NOMO-1 treated with dmso at 0.1 percent for 144 hours (cell line): ENCODE measurements at regions not wholly inside any gene's neighbourhood (a gene's known extent, or its start where the extent isn't known, plus 50 kb on each side); places are given as distances from the start of the nearest gene placed in this dataset.
"Not testable (repeated sequence)": the region's sequence is repeated elsewhere in the genome, so short reads cannot be mapped to it uniquely, and the experiment has no call there.

Experiments used
- DNase-seq: peaks from one replicate; lab custom pipeline; 2025; ENCODE audit not compliant: unreplicated experiment; lab: John Stamatoyannopoulos, UW

DNA sequence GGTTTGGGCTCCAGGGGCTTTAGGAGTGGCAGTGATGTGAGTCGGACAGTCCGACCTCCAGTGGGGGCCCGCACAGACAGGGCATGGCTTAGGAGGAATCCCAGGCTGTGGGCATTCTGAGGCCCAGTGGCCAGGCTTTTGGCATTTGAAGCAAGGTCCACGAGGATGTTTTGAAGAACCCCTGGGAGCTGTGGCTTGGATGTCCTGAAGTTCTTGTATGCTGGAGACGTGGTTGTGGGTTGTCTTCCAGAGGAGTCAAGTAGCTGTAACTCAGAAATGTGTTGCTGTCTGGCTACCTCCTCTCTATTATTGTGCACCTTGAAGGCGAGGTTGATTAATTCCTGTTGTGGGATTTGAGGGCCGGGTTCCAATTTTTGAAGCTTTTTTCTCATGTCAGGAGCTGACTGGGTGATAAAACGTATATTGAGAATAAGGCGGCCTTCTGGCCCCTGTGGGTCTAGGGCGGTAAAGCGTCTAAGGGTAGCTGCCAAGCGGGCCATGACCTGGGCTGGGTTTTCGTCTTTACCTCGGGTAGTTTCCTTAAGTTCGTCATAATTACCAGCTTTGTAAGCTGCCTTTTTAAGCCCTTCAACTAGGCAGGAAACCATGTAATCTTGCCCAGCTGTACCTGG is 67.3 kb upstream of the EZR start:
- not testable (repeated sequence) for DNase-seq

DNA sequence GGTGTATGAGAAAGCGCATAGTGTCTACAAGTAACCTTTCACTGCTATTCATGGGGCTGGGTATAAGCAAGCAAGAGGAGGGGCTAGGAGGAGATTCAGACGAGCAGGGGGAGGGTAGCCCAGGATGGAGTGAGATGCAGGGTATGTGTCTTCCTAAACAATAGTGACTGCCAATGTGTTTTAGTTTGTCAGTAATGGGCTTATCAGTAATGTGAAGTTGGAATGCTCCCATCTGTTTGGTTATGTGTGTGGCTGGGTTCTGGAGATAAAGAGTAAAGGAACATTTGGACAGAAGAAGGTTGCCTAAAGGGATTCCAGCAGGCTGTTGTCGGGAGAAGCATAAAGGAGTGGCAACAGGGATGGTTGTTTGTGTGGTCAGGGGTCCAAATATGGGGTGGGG is 62.7 kb upstream of the EZR start:
- not testable (repeated sequence) for DNase-seq

DNA sequence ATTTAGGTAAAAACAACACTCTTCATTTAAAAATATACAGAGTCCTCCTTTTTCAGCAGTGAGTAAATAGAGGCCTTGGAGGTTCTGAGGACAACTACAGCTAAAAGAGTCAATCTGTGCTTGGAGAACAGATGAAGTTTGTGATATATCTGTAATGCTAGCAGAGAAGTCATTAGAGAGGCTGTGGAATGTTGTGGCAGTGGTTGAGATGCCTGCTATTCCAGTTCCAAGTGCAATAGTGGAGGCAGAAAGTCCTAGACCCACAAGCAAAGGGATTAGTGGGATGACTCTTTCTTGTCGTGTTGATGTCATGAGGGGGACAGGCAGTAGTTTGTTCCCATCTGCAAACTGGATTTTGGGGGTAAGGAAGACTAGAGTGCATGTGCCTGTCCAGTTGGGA is 62.1 kb upstream of the EZR start:
- not testable (repeated sequence) for DNase-seq

DNA sequence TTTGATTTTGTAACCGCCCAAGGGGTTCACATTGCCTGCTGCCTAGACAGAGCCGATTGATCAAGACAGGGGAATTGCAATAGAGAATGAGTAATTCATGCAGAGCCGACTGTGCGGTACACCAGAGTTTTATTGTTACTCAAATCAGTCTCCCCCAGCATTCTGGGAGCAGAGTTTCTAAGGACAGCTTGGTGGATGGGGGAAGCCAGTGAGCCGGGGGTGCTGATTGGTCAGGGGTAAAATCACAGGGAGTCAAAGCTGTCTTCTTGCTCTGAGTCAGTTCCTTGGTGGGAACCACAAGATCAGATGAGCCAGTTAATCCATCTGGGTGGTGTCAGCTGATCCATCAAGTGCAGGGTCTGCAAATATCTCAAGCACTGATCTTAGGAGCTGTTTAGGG is 60.0 kb upstream of the EZR start:
- no peak for DNase-seq

DNA sequence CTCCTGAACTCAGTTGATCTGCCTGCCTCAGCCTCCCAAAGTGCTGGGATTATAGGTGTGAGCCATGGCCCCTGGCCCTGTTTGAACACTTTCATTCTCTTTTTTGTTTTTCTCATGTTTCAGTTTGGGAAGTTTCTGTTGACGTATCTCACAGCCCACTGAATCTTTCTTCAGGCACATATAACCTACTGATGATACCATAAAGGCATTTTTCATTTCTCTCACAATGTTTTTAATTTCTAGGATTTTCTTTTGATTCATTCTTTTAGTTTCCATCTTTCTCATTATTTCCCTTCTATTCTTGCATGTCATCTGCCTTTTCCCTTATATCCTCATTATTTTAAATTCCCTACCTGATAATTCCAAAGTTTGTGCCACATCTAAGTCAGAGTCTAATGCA is 58.5 kb upstream of the EZR start:
- no peak for DNase-seq

DNA sequence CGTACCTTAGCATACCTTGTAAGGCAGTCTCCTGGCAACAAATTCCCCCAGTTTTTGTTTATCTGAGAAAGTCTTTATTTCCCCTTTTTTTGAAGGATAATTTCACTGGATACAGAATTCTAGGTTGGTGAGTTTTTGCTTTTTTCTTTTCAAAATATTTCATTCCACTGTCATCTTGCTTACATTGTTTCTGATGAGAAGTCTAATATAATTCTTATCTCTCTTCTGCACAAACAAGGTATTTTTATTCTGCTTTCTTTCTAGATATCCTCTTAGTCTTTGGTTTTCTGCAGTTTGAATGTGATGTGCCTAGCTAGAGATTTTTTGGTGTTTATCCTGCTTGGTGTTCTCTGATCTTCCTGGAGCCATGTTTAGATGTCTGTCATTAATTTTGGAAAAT is 57.7 kb upstream of the EZR start:
- DNase-seq = no peak

DNA sequence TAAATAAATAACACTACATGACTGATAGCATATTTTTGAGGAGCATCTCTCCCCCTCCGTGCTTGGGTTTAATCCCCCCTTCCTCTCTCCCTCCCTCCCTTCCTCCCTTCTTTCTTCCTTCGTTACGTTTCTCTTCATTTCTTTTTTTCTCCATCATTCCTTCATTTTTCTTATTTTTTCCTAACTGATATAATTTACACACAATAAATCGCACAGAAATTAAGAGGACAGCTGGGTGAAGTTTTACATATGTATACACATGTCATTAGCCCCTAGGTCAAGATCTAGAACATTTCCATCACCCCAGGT is 51.4 kb upstream of the EZR start:
- no peak for DNase-seq

DNA sequence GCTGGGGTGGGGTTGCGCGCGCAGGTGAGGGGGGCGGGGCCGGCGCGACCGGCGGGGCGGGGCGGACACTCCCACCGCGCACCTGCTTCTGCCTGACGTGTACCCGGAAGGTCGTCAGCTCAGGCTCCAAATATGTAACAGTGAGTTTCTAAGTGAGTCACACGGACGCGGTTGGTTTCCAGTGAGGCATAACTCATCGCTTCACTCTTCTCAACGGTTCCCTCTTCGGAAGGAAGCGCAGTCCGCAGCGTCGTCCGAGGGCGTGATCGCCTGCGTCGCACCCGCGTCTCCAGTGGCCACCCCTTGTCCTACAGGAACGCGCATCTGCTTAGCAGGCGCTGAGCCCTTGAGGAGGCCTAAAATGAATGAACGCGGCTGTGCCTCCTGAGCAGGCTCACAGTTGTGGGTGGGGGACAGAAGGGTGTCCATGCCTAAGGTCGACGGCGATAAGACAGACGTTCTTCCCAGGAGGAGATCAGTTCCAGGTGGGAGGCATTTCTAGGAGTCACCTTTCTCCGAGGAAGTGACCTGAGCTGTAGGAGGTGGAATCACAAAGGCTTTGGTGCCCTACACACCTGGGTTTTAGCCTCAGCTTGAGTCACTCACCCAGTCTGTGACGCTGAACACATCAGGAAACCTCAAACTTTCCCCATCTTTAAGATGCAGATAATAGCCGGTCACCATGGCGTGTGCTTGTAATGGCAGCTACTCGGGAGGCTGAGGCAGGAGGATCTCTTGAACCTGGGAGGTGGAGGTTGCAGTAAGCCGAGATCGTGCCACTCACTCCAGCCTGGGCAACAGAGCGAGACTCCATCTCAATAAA is 50.9 kb upstream of the EZR start:
- DNase-seq = peak; percentile 90

DNA sequence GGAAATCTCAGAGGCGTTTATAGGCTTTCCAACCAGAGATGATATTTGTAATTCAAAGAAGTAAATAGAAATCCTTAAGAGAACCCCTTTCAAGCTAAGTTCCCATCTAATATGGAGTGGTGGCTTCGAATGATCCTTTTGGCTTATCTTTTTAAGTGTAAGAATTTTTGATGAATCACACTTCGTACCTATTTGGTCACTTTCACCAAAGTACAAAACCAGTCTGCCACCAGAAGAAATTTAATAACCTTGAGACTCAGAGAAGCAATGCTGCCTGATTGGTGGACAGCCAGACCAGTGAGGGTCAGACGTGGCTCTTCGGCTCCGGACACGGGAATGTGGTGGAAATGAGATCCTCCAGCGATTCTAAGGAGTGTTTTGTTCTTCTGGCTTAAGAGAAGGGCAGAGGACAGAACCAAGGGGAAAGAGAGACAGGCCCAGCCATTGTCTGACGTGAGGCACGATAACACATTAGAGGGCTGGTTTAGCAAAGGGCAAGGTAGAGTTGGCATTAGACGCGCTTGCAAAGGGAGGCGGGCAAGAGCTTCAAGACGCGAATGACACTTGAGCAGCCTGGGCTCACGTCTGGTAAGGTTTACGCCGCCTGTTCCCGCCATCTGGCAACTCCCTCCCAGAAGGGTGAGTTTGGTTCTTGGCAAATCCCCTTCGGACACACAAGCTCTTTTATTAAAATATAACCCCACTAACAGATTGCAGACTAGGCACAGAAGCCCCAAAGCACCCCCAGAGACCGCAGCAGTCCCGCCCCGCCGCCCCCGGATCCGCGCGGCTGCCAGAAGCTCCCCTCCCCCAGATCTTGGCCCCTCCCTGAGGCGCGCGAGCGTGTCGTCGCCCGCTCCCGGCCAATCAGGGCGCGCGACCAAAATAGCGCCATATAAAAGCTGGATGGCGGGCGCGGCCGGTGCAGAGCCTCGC is 50.0 kb upstream of the EZR start:
- peak; percentile 71 for DNase-seq
